Activated CD8-positive, alpha-beta T cell treated with anti-CD3 and anti-CD28 coated beads, Interleukin-2, amount 10 ng/mL, durations not matched to agents 7 days and 5 days (primary cell): ENCODE measurements at regions not wholly inside any gene's neighbourhood (a gene's known extent, or its start where the extent isn't known, plus 50 kb on each side); places are given as distances from the start of the nearest gene placed in this dataset.

Source experiments
- ATAC-seq: fragments of 150-1000 bp; cut with Tn5 transposase; one replicate; pipeline ENCODE4 v1.10.0; 2021; ENCODE audit warnings: moderate library complexity
- CTCF ChIA-PET: fragments of 350-600 bp; sonication (Branson Sonifier 250); formaldehyde crosslinking; loops from one replicate; lab custom pipeline; 2021; ENCODE audit warnings: antibody characterized with exemption; lab: Charles Lee
- POLR2A ChIA-PET: fragments of 350-600 bp; sonication (Branson Sonifier 250); formaldehyde crosslinking; loops from one replicate; lab custom pipeline; 2021; ENCODE audit warnings: antibody characterized with exemption; lab: Charles Lee
- DNase-seq: peaks from one replicate; pipeline ENCODE4 v3.0.0-alpha.2; 2020
- H3K27ac Mint-ChIP-seq: one replicate; pipeline ENCODE4 v1.8.0; 2021; ENCODE audit warnings: mild to moderate bottlenecking, mixed read lengths
- H3K27me3 Mint-ChIP-seq: one replicate; pipeline ENCODE4 v1.8.0; 2021; ENCODE audit warnings: low read depth, mixed read lengths
- H3K36me3 Mint-ChIP-seq: one replicate; pipeline ENCODE4 v1.8.0; 2021; ENCODE audit warnings: low read depth, mixed read lengths
- H3K4me1 Mint-ChIP-seq: one replicate; pipeline ENCODE4 v1.8.0; 2021; ENCODE audit warnings: low read depth, mixed read lengths
- H3K4me3 Mint-ChIP-seq: one replicate; pipeline ENCODE4 v1.8.0; 2021; ENCODE audit warnings: mild to moderate bottlenecking, mixed read lengths
- H3K9me3 Mint-ChIP-seq: one replicate; pipeline ENCODE4 v1.8.0; 2022; ENCODE audit warnings: mixed read lengths; ENCODE audit not compliant: insufficient read depth

DNA sequence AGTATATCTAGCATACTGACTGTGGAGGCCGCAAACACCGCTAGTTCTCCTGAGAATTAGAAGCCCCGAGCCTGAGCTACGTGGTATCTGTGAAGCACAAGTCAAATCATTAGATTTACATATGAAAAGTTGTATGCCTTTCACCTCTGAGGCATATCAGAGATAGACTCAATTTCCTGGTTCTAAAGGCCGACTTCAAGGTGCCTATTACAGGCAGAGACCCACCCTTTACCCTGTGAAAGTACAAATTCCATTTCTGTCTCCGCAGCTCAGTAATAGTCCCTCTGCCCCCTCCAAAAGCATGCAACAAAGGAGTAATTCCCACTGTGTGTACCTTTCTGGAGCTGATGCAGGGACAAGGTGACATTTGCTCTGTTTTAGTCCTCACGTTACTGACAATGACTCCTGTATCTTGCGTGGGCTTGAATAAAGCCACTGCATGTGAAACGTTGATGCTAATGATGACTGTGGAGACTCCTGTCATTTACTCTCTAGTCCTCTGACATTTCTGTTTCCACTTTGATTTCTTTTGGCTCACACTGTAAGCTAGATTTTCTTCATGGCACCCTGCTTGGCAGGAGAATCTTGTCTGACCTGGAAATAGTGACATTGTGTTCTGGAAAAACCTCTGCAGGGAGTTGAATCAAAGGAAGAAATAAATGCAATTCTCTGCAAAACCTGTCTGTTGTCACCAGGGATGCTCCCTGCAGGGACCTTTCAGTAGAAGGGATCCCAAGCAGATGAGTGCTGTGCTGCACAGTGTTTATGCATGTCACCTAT is 273.2 kb upstream of the EMCN start:
- peaks cover 2% of the 10 kb centered on the region for H3K27me3 Mint-ChIP-seq
- no peaks in the 10 kb centered on the region for H3K36me3 Mint-ChIP-seq
- no peak for DNase-seq
- POLR2A ChIA-PET: no interaction called here
- H3K4me1 Mint-ChIP-seq: no peaks in the 10 kb centered on the region
- no peak overlapping the region for H3K27ac Mint-ChIP-seq
- ATAC-seq: no peak
- H3K4me3 Mint-ChIP-seq: no peak overlapping the region
- CTCF ChIA-PET: no interaction called here
- no peaks in the 10 kb centered on the region for H3K9me3 Mint-ChIP-seq

DNA sequence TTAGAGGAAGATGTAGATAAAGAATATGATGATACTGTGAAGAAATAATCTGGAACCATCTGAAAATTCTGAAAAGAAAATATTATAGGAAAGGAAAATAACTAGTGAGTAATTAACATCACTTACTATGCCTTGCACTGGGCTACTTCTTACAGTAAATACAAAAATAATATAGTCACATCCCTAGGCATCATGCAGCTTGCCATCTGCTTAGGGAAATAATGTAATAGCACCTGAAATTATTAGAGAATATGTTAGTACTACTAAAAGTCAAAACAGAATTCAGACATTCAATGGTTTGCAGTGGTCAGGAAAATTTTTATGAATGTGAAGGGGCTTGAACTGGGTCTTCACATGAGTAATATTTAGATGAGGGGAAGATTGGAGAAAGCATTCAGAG is 272.2 kb upstream of the EMCN start:
- no peaks in the 10 kb centered on the region for H3K9me3 Mint-ChIP-seq
- H3K27me3 Mint-ChIP-seq: peaks cover 2% of the 10 kb centered on the region
- H3K36me3 Mint-ChIP-seq: no peaks in the 10 kb centered on the region
- ChIA-PET CTCF (no interaction called here), POLR2A (no interaction called here)
- no peak overlapping the region for H3K4me3 Mint-ChIP-seq
- no peak for ATAC-seq
- DNase-seq: no peak
- no peak overlapping the region for H3K27ac Mint-ChIP-seq
- H3K4me1 Mint-ChIP-seq: no peaks in the 10 kb centered on the region

DNA sequence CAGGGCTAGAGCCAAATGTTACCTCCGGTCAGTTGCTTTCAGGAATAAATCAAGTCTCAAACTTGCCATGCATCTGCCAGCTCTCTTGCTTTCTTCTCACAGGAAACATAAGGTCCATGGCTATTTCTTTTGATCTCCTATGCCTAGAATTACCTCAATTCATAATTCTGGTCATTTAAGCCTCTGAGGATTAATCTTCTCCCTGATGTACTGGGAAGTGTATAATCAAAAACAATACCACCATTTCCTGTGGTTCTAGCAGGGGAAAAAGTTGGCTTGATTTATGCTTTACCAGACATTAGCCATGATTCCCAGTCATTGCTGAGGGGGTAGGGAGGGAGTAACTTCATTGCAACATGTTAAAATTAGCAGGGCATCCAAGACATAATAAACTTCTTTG is 268.7 kb upstream of the EMCN start:
- no peak for DNase-seq
- H3K4me3 Mint-ChIP-seq: no peak overlapping the region
- H3K4me1 Mint-ChIP-seq: no peaks in the 10 kb centered on the region
- H3K27ac Mint-ChIP-seq: no peak overlapping the region
- peaks cover 2% of the 10 kb centered on the region for H3K27me3 Mint-ChIP-seq
- no peaks in the 10 kb centered on the region for H3K36me3 Mint-ChIP-seq
- no peak for ATAC-seq
- ChIA-PET POLR2A (no interaction called here), CTCF (no interaction called here)
- H3K9me3 Mint-ChIP-seq: no peaks in the 10 kb centered on the region

DNA sequence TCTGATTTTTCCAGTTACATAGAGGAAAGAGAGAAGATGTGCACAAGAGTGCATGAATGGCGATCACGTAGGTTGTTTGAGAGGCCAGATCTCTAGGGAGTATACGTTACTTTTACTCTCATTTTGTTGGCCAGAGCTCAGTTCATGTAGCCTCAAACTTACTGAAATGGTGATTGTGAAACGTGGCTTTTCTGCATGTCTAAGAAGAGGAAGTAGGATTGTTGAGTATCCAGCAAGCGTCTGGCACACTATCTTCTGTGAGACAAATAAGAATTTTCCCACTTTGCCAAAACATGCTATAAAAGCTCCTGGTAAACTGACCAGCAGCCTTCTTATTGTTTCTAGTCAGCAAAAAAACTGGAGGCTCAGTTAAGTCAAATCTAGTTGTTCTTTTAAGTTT is 264.5 kb upstream of the EMCN start:
- H3K4me3 Mint-ChIP-seq: no peak overlapping the region
- no peak for DNase-seq
- ChIA-PET CTCF (no interaction called here), POLR2A (no interaction called here)
- no peaks in the 10 kb centered on the region for H3K9me3 Mint-ChIP-seq
- H3K27ac Mint-ChIP-seq: no peak overlapping the region
- no peak for ATAC-seq
- no peaks in the 10 kb centered on the region for H3K4me1 Mint-ChIP-seq
- H3K27me3 Mint-ChIP-seq: peaks cover 2% of the 10 kb centered on the region
- H3K36me3 Mint-ChIP-seq: no peaks in the 10 kb centered on the region

DNA sequence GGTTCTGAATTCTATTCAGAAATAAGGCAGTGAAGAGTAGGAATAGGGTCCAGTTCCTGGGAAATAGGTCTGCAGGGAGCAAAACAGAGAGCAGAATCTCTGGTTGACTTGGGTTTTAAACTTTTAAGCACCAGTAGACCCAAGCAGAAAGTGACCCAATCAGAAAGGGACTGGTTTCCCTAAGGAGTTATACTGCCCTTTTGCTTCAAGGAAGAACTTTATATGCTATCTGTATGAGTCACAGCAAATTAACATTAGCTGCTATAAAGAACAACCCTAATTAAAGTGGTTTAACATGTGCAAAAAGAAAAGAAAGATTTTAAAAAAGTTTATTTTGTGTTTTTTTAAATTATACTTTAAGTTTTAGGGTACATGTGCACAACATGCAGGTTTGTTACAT is 263.6 kb upstream of the EMCN start:
- POLR2A ChIA-PET: no interaction called here

DNA sequence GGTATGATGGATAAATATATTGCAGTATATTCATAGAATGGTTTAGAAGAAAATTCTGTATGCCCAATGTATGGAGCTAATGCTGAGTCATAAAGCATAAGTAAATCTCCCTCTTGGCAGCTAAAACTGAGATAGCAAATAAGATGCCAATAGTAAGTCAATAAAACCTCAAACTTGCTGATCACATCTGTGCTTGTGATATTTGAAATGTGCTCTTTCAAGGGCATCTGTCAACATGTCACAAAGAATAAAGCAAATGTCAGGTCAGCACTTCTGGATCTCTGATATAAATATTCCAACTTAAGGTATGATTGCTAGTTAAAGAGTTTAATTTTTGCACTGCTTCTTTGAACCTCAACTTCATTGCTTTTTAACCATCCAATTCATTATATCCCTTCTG is 262.3 kb upstream of the EMCN start:
- H3K9me3 Mint-ChIP-seq: no peaks in the 10 kb centered on the region
- no peaks in the 10 kb centered on the region for H3K36me3 Mint-ChIP-seq
- H3K4me1 Mint-ChIP-seq: no peaks in the 10 kb centered on the region
- ChIA-PET CTCF (no interaction called here), POLR2A (no interaction called here)
- no peak for ATAC-seq
- H3K27ac Mint-ChIP-seq: no peak overlapping the region
- DNase-seq: no peak
- no peak overlapping the region for H3K4me3 Mint-ChIP-seq
- H3K27me3 Mint-ChIP-seq: no peaks in the 10 kb centered on the region

More for the DNA sequence above, 263.6 kb upstream of the EMCN start:
- Mint-ChIP-seq H3K4me3 (no peak overlapping the region), H3K4me1 (no peaks in the 10 kb centered on the region), H3K36me3 (no peaks in the 10 kb centered on the region), H3K27me3 (no peaks in the 10 kb centered on the region), H3K9me3 (no peaks in the 10 kb centered on the region), H3K27ac (no peak overlapping the region)
- CTCF ChIA-PET: no interaction called here
- ATAC-seq (no peak), DNase-seq (no peak)

DNA sequence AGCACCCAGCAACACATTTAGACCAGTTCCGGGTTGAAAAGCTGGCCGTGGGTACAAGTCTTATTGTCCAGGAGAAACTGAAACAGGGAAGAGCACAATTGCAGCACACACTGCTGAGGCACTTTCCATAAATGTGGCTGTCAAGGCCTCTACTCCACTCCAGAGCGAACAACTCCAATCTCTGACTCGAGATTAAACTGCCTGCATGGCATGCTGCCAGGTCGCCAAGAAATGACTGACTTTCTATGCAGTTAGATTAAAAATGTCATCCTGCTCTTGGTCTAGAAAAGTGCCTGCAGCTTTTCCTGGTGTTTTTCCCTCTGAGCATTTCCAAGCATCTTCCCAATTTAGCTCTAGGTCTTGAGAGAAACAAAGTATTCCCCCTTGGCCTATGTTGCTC is 260.6 kb upstream of the EMCN start:
- no peak for ATAC-seq
- ChIA-PET POLR2A (no interaction called here), CTCF (no interaction called here)
- DNase-seq: no peak
- H3K36me3 Mint-ChIP-seq: no peaks in the 10 kb centered on the region
- no peak overlapping the region for H3K4me3 Mint-ChIP-seq
- H3K9me3 Mint-ChIP-seq: no peaks in the 10 kb centered on the region
- peaks cover 2% of the 10 kb centered on the region for H3K27me3 Mint-ChIP-seq
- H3K4me1 Mint-ChIP-seq: no peaks in the 10 kb centered on the region
- no peak overlapping the region for H3K27ac Mint-ChIP-seq

DNA sequence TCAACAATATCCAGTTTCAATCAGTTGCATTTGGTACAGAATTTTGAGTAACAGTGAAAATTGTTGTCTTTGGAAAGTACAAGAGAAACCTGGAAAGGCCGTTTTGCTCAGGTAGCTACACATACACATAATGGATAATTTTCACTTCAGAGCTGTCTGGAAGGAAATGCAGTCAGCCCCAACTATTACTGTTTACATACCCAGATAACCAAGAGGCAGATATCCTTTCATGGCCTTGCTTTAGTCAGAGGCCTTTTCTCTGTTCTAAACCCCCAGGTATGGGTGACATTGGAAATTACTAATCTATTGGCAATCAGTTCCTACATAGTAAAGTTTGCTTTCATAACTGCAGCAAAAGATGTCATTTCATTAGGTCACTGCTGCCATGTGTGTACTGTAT is 244.9 kb upstream of the EMCN start:
- Mint-ChIP-seq H3K4me3 (no peak overlapping the region), H3K36me3 (no peaks in the 10 kb centered on the region), H3K4me1 (no peaks in the 10 kb centered on the region), H3K9me3 (no peaks in the 10 kb centered on the region), H3K27ac (no peak overlapping the region), H3K27me3 (no peaks in the 10 kb centered on the region)
- ChIA-PET POLR2A (no interaction called here), CTCF (no interaction called here)
- DNase-seq (no peak), ATAC-seq (no peak)

DNA sequence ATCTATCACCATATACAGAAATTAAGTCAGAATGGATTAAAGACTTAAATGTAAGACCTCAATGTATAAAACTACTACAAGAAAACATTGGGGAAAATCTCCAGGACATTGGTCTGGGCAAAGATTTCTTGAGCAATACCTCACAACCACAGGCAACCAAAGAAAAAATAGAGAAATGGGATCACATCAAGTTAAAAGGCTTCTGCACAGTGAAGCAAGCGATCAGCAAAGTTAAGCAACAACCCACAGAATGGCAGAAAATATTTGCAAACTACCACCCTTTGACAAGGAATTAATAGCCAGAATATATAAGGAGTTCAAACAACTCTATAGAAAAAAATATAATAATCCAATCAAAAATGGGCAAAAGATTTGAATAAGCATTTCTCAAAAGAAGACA is 236.9 kb upstream of the EMCN start:
- Mint-ChIP-seq H3K4me3 (no peak overlapping the region), H3K9me3 (peaks cover 3% of the 10 kb centered on the region), H3K27me3 (peaks cover 3% of the 10 kb centered on the region), H3K27ac (no peak overlapping the region), H3K4me1 (no peaks in the 10 kb centered on the region), H3K36me3 (no peaks in the 10 kb centered on the region)
- ChIA-PET POLR2A (interaction anchor here (0.6 kb wide), 1 partner anchor 631 kb away, joined by 3 read pairs; no protein-coding TSS in a partner anchor), CTCF (no interaction called here)
- ATAC-seq (no peak), DNase-seq (no peak)

DNA sequence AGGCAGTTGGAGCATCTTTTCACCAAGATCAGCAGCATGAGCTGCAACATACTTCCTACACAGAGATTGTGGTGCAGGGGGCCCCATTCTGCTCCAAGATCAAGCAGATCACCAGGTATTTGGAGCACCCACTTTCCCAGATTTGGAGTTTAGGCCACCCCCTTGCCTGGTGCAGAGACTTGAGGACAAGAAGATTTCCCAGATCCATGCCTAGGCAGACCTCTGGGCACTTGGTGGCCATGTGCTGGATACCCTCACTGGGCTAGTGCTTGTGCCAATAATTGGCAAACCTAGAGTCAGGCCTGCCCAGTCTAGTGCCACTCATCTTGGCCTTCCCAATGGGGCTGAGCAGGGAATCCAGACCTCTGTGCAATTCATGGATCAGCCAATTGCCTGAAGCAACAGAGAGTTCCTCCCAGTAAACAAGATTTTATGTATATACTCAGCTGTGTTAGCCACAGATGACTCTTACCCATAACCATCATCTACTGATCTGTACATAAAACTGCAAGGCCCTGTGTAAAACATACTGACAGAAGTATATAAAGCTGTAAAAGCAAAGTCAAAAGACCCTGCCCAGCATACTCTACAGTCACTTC is 228.4 kb upstream of the EMCN start:
- Mint-ChIP-seq H3K27ac (no peak overlapping the region), H3K36me3 (no peaks in the 10 kb centered on the region), H3K4me3 (no peak overlapping the region), H3K27me3 (peaks cover 1% of the 10 kb centered on the region), H3K9me3 (no peaks in the 10 kb centered on the region), H3K4me1 (no peaks in the 10 kb centered on the region)
- DNase-seq (no peak), ATAC-seq (no peak)
- POLR2A ChIA-PET: no interaction called here
- CTCF ChIA-PET: no interaction called here

DNA sequence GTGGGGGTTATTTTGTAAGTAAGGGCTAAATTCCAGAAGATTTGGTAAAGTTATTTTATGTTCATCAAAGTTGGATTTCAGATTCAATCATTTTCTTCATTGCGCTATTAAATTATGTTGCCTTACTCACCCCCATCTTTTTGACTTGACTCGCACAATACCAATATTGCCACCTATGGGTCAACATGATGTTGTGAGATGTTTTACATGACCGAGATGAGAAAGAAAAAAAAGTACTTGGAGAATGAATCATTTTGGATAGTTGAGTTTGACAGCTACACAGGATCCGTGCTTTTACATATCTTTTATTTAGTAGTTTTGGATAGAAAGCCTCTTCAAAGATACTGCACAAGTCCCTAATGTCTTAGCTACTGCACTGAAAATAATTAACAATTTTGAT is 224.2 kb upstream of the EMCN start:
- no peak for DNase-seq
- H3K36me3 Mint-ChIP-seq: no peaks in the 10 kb centered on the region
- no peaks in the 10 kb centered on the region for H3K4me1 Mint-ChIP-seq
- peaks cover 2% of the 10 kb centered on the region for H3K27me3 Mint-ChIP-seq
- H3K4me3 Mint-ChIP-seq: no peak overlapping the region
- ATAC-seq: no peak
- H3K27ac Mint-ChIP-seq: no peak overlapping the region
- no peaks in the 10 kb centered on the region for H3K9me3 Mint-ChIP-seq
- ChIA-PET CTCF (interaction anchor here (2.9 kb wide), 1 partner anchor 649 kb away, joined by 11 read pairs; no protein-coding TSS in a partner anchor), POLR2A (no interaction called here)

DNA sequence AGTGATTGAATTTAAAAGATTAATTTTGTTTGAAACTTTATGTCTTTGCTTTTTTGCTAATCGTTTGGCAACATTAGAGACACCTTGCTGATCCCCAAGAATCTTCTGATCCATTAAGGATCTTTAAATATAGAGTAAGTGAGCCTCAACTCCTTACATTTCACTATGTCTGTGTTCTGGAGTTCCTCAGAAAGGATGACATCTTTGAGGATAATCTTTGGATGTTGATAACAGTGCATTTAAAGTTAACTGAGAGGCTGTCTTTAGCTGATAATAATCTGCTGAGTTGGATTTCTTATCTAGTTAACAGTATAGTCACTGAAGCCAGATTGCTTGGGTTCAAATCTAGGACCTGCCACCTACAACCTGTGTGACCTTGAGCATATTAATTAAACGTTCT is 221.6 kb upstream of the EMCN start:
- ChIA-PET POLR2A (no interaction called here), CTCF (no interaction called here)
- ATAC-seq (no peak), DNase-seq (no peak)
- H3K27ac Mint-ChIP-seq: no peak overlapping the region
- H3K27me3 Mint-ChIP-seq: peaks cover 2% of the 10 kb centered on the region
- no peaks in the 10 kb centered on the region for H3K4me1 Mint-ChIP-seq
- H3K4me3 Mint-ChIP-seq: no peak overlapping the region
- H3K9me3 Mint-ChIP-seq: peaks cover 1% of the 10 kb centered on the region
- no peaks in the 10 kb centered on the region for H3K36me3 Mint-ChIP-seq
